K562 (cell line): ENCODE measurements at regions not wholly inside any gene's neighbourhood (a gene's known extent, or its start where the extent isn't known, plus 50 kb on each side); places are given as distances from the start of the nearest gene placed in this dataset.

Source experiments
- EGR1 ChIP-seq: fragments of 450-650 bp; conservative IDR thresholded peaks from 2 replicates; pipeline ENCODE4 v1.6.1; 2017; ENCODE audit warnings: mild to moderate bottlenecking
- FOXA1 ChIP-seq: fragments of 450-650 bp; IDR thresholded peaks from 2 replicates; pipeline ENCODE4 v1.6.1; 2016; ENCODE audit warnings: mild to moderate bottlenecking, borderline replicate concordance
- HDAC1 ChIP-seq, 2 experiments: fragments of 450-650 bp; IDR thresholded peaks; 2 replicates each; pipeline ENCODE4 v1.6.1; 2016 to 2017; ENCODE audit warnings: inconsistent platforms in 1 of 2, mild to moderate bottlenecking in 1 of 2, moderate library complexity in 1 of 2
- HMG20B ChIP-seq: fragments of 250-450 bp; sonication (Bioruptor Pico); IDR thresholded peaks from 2 replicates; pipeline ENCODE4 v1.5.0; 2021; ENCODE audit warnings: mild to moderate bottlenecking
- MAZ ChIP-seq, 2 experiments: fragments of 450-650 bp in 1 of 2; sonication (generic) in 1 of 2; formaldehyde crosslinking; IDR thresholded peaks in 1 of 2; conservative IDR thresholded peaks in 1 of 2; 2 replicates each; pipeline versions ENCODE4 v1.4.0 to v1.5.0; 2020; ENCODE audit warnings: mild to moderate bottlenecking in 1 of 2, missing genetic modification reagents in 1 of 2
- NR1H2 ChIP-seq: sonication (generic); formaldehyde crosslinking; IDR thresholded peaks from 2 replicates; pipeline ENCODE4 v1.4.0; 2020; ENCODE audit warnings: mild to moderate bottlenecking, missing genetic modification reagents
- NR4A1 ChIP-seq, 2 experiments: fragments of 250-450 bp in 1 of 2; fragments of 450-650 bp in 1 of 2; sonication (Bioruptor Pico) in 1 of 2; IDR thresholded peaks; 2 replicates each; pipeline versions ENCODE4 v1.4.0 to v1.6.1; 2016 to 2020; ENCODE audit warnings: mild to moderate bottlenecking in 2 of 2, missing compliant biosample characterization in 1 of 2, missing genetic modification characterization in 1 of 2, moderate library complexity in 1 of 2
- TF ChIP-seq, protein P1 (sequence below): sonication (generic); formaldehyde crosslinking; IDR thresholded peaks from 2 replicates; pipeline ENCODE4 v1.5.0; 2020; ENCODE audit warnings: missing genetic modification reagents
- TF ChIP-seq, protein P2 (sequence below): fragments of 450-650 bp; conservative IDR thresholded peaks from 2 replicates; pipeline ENCODE4 v1.6.1; 2016; ENCODE audit warnings: missing genetic modification characterization, low read depth, mild to moderate bottlenecking, missing compliant biosample characterization, moderate library complexity
- TF ChIP-seq, protein P3 (sequence below), 2 experiments: fragments of 450-650 bp; formaldehyde crosslinking in 1 of 2; IDR thresholded peaks; 2 replicates each; pipeline versions ENCODE4 v1.4.0 to v1.6.1; 2014 to 2020; ENCODE audit warnings: mild to moderate bottlenecking in 2 of 2, borderline replicate concordance in 1 of 2, low read depth in 1 of 2
- TF ChIP-seq, protein P4 (sequence below), 3 experiments: IDR thresholded peaks in 2 of 3; conservative IDR thresholded peaks in 1 of 3; 2 replicates each; pipeline ENCODE4 v1.5.1; 2011 to 2012; ENCODE audit warnings: low read length in 3 of 3, mild to moderate bottlenecking in 3 of 3, control low read depth in 2 of 3, improper control_type of control experiment in 1 of 3, inconsistent platforms in 1 of 3, low read depth in 1 of 3, mixed read lengths in 1 of 3, moderate library complexity in 1 of 3; ENCODE audit not compliant: insufficient read depth in 2 of 3

DNA sequence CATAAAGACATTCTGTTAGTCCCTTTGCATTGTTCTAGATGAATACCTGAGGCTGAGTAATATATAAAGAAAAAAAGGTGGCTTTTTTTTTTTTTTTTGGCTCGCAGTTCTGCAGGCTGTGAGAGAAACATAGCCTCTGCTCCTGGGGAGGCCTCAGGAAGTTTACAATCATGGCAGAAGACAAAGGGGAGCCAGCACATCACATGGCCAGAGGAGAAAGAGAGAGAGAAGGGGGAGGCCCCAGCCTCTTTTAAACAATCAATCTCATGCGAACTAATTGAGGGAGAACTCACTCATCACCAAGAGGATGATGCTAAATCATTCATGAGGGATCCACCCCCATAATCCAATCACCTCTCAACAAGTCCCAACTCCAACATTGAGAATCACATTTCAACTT is 364.0 kb upstream of the EPHA5 start:
- TF ChIP-seq, protein P1, sequence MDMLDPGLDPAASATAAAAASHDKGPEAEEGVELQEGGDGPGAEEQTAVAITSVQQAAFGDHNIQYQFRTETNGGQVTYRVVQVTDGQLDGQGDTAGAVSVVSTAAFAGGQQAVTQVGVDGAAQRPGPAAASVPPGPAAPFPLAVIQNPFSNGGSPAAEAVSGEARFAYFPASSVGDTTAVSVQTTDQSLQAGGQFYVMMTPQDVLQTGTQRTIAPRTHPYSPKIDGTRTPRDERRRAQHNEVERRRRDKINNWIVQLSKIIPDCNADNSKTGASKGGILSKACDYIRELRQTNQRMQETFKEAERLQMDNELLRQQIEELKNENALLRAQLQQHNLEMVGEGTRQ (CRISPR knock-in tag), result no peak
- TF ChIP-seq, protein P2, sequence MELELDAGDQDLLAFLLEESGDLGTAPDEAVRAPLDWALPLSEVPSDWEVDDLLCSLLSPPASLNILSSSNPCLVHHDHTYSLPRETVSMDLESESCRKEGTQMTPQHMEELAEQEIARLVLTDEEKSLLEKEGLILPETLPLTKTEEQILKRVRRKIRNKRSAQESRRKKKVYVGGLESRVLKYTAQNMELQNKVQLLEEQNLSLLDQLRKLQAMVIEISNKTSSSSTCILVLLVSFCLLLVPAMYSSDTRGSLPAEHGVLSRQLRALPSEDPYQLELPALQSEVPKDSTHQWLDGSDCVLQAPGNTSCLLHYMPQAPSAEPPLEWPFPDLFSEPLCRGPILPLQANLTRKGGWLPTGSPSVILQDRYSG (tag), result no peak
- TF ChIP-seq, protein P3, sequence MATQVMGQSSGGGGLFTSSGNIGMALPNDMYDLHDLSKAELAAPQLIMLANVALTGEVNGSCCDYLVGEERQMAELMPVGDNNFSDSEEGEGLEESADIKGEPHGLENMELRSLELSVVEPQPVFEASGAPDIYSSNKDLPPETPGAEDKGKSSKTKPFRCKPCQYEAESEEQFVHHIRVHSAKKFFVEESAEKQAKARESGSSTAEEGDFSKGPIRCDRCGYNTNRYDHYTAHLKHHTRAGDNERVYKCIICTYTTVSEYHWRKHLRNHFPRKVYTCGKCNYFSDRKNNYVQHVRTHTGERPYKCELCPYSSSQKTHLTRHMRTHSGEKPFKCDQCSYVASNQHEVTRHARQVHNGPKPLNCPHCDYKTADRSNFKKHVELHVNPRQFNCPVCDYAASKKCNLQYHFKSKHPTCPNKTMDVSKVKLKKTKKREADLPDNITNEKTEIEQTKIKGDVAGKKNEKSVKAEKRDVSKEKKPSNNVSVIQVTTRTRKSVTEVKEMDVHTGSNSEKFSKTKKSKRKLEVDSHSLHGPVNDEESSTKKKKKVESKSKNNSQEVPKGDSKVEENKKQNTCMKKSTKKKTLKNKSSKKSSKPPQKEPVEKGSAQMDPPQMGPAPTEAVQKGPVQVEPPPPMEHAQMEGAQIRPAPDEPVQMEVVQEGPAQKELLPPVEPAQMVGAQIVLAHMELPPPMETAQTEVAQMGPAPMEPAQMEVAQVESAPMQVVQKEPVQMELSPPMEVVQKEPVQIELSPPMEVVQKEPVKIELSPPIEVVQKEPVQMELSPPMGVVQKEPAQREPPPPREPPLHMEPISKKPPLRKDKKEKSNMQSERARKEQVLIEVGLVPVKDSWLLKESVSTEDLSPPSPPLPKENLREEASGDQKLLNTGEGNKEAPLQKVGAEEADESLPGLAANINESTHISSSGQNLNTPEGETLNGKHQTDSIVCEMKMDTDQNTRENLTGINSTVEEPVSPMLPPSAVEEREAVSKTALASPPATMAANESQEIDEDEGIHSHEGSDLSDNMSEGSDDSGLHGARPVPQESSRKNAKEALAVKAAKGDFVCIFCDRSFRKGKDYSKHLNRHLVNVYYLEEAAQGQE (IDR thresholded peaks at IDR 0.05; ENCODE audit: borderline replicate concordance), result no peak
- TF ChIP-seq, protein P3 (CRISPR knock-in tag; IDR thresholded peaks at IDR 0.05; ENCODE audit: low read depth), result no peak
- no peak for TF ChIP-seq MAZ (CRISPR knock-in tag; conservative IDR thresholded peaks at IDR 0.05 in 1 of 2, IDR thresholded peaks at IDR 0.05 in 1 of 2)
- no peak for TF ChIP-seq FOXA1
- no peak for TF ChIP-seq HDAC1 (IDR thresholded peaks at IDR 0.05)
- no peak for TF ChIP-seq NR1H2 (CRISPR knock-in tag)
- TF ChIP-seq HMG20B (CRISPR knock-in tag), result no peak
- no peak for TF ChIP-seq EGR1
- TF ChIP-seq, protein P4, sequence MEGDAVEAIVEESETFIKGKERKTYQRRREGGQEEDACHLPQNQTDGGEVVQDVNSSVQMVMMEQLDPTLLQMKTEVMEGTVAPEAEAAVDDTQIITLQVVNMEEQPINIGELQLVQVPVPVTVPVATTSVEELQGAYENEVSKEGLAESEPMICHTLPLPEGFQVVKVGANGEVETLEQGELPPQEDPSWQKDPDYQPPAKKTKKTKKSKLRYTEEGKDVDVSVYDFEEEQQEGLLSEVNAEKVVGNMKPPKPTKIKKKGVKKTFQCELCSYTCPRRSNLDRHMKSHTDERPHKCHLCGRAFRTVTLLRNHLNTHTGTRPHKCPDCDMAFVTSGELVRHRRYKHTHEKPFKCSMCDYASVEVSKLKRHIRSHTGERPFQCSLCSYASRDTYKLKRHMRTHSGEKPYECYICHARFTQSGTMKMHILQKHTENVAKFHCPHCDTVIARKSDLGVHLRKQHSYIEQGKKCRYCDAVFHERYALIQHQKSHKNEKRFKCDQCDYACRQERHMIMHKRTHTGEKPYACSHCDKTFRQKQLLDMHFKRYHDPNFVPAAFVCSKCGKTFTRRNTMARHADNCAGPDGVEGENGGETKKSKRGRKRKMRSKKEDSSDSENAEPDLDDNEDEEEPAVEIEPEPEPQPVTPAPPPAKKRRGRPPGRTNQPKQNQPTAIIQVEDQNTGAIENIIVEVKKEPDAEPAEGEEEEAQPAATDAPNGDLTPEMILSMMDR (IDR thresholded peaks at IDR 0.05 in 2 of 3, conservative IDR thresholded peaks at IDR 0.05 in 1 of 3; ENCODE audit: insufficient read depth in 2 of 3, low read depth in 1 of 3, low read length in 3 of 3), result no peak
- no peak for TF ChIP-seq NR4A1 (CRISPR knock-in tag; IDR thresholded peaks at IDR 0.05)
- TF ChIP-seq NR4A1 (tag; IDR thresholded peaks at IDR 0.05), result no peak
